ENCODE measurements at regions not wholly inside any gene's neighbourhood (a gene's known extent, or its start where the extent isn't known, plus 50 kb on each side); places are given as distances from the start of the nearest gene placed in this dataset.
A peak's percentile ranks its signal among the peaks of the same experiment; 100 is the strongest.

DNA sequence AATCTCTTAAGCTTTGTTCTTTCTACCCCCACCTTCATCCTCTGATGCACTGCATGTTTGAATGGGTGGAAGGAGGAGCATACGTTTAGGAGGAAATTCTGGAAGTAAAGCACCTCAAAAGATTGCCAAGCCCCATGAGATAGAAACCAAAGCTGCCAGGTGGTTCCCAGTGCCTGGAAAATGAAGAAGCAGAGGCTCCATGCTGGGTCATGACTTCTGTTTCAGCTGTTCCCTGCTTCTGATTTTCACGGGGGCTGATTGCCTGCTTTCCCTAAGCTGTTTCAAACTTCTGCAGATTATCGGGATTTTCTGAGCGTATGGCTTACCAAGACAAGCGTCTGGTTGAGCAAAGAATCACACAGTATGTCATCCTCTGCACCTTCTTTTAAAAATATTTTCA lies 87.5 kb upstream of the SYNDIG1 start:
- H3K27ac ChIP-seq (ENCODE audit: low read depth, low read length), result no peak overlapping the region
- no peaks in the 10 kb centered on the region for H3K27me3 ChIP-seq (ENCODE audit: control insufficient read depth, insufficient read depth, low read length)
- CTCF ChIA-PET, result no interaction called here
- no peak for DNase-seq (ENCODE audit: low read depth, low spot score)
- H3K9me3 ChIP-seq (ENCODE audit: control insufficient read depth, insufficient read depth, low read length), result no peaks in the 10 kb centered on the region
- POLR2A ChIA-PET, result no interaction called here
- H3K4me3 ChIP-seq (ENCODE audit: low read depth, low read length), result no peak overlapping the region
- TF ChIP-seq, protein P1, sequence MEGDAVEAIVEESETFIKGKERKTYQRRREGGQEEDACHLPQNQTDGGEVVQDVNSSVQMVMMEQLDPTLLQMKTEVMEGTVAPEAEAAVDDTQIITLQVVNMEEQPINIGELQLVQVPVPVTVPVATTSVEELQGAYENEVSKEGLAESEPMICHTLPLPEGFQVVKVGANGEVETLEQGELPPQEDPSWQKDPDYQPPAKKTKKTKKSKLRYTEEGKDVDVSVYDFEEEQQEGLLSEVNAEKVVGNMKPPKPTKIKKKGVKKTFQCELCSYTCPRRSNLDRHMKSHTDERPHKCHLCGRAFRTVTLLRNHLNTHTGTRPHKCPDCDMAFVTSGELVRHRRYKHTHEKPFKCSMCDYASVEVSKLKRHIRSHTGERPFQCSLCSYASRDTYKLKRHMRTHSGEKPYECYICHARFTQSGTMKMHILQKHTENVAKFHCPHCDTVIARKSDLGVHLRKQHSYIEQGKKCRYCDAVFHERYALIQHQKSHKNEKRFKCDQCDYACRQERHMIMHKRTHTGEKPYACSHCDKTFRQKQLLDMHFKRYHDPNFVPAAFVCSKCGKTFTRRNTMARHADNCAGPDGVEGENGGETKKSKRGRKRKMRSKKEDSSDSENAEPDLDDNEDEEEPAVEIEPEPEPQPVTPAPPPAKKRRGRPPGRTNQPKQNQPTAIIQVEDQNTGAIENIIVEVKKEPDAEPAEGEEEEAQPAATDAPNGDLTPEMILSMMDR (IDR thresholded peaks at IDR 0.05; ENCODE audit: low read depth, low read length), result no peak

DNA sequence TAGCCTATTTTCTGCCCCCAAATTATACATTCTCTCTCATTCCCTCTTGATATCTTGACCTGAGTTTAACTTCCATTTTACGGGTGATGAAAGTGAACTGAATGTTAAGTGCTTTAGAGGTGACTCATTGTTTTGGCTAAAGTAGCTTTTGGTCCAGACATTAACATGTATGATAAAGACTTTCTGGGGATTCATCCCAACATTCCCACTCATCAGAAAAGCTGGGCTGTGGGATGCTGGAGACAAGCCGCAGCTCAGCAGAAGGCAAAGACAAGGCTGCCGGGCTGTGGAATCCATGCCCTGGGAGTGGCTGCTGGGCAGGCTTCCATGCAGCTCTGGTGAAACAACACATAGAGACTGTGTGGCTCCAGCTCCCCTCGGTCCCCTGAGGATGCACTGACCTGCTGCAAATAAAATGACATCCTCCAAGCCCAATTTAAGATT lies 89.9 kb upstream of the SYNDIG1 start:
- Histone ChIP-seq H3K9me3 (ENCODE audit: control insufficient read depth, insufficient read depth, low read length) (no peaks in the 10 kb centered on the region), H3K27me3 (ENCODE audit: control insufficient read depth, insufficient read depth, low read length) (no peaks in the 10 kb centered on the region), H3K4me3 (ENCODE audit: low read depth, low read length) (no peak overlapping the region), H3K27ac (ENCODE audit: low read depth, low read length) (no peak overlapping the region)
- CTCF ChIA-PET, result no interaction called here
- DNase-seq (ENCODE audit: low read depth, low spot score), result peak; percentile 2
- POLR2A ChIA-PET, result no interaction called here
- TF ChIP-seq, protein P1 (IDR thresholded peaks at IDR 0.05; ENCODE audit: low read depth, low read length), result no peak

DNA sequence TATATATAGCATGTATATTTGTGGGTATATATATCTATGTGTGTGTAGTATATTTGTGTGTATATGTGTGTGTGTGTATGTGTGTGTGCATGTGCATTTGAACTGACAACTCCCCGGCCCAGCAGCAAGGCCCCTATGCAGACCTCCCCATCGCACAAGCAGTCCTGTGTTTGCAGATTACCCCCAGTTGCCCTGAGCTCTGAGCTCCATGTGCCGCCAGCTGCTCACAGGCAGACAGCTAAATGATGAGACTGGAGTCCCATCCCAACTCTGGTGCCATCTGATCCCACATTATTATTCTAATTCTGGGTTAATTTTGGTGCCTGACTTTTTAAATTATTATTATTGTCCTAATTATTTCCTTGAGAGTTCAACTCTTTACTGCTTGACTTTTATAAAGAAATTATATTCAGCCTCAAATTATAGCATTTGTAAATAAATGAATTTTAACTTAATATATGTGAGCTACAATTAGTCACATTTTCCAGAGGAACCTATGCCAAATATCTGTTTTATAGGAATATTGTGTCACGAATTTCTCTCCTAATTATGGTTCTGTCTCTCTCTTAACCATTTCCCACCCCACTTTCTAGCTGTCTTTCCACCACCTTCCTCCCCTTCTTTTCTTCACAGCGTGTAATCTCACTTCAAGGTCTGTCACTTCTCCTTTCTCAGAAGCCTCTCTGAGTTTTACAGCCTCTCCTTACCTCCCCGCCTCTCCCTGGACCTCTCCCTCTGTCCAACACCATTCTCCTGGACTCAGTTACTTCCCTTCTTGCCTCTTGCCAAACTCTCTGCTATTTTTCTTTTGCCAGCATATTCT lies 90.6 kb upstream of the SYNDIG1 start:
- H3K27ac ChIP-seq (ENCODE audit: low read depth, low read length), result no peak overlapping the region
- H3K4me3 ChIP-seq (ENCODE audit: low read depth, low read length), result no peak overlapping the region
- TF ChIP-seq, protein P1 (IDR thresholded peaks at IDR 0.05; ENCODE audit: low read depth, low read length), result no peak
- ChIA-PET CTCF (no interaction called here), POLR2A (no interaction called here)
- H3K27me3 ChIP-seq (ENCODE audit: control insufficient read depth, insufficient read depth, low read length), result no peaks in the 10 kb centered on the region
- no peak for DNase-seq (ENCODE audit: low read depth, low spot score)
- no peaks in the 10 kb centered on the region for H3K9me3 ChIP-seq (ENCODE audit: control insufficient read depth, insufficient read depth, low read length)

DNA sequence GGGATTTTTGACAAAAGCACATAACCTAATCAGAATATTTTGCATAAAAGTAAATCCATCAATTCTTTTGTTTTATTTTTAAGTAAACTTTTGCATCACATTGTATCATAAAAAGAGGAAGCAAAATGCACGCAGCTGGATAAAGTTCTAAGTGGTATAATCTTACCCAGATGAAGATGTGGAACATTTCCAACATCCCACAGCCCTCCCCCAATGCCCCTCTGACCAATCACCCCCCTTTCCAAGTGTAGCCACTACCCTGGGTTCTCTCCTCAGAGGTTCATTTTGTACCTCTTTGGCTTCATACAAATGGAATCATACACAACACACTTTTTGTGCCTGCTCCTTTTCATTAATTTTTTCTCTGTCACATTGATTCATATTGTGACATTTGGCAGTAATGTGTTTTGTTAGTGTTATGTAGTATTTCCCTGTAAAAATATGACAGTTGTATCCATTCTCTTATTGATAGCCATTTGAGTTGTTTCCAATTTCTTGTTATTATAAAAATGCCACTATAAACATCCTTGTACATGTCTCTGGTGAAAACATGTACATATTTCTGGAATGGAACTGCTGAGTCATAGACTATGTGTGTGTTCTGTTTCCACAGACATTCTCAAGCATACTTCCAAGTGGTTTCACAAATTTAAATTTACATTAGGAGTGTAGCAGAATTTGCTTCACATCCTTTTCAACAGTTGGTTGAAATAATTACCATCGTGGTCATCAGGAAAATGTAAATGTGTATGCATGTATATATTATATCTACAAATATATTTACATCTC lies 92.9 kb upstream of the SYNDIG1 start:
- Histone ChIP-seq H3K27ac (ENCODE audit: low read depth, low read length) (no peak overlapping the region), H3K9me3 (ENCODE audit: control insufficient read depth, insufficient read depth, low read length) (no peaks in the 10 kb centered on the region), H3K4me3 (ENCODE audit: low read depth, low read length) (no peak overlapping the region), H3K27me3 (ENCODE audit: control insufficient read depth, insufficient read depth, low read length) (no peaks in the 10 kb centered on the region)
- POLR2A ChIA-PET, result no interaction called here
- TF ChIP-seq, protein P1 (IDR thresholded peaks at IDR 0.05; ENCODE audit: low read depth, low read length), result no peak
- peak; percentile 21 for DNase-seq (ENCODE audit: low read depth, low spot score)
- CTCF ChIA-PET, result no interaction called here

DNA sequence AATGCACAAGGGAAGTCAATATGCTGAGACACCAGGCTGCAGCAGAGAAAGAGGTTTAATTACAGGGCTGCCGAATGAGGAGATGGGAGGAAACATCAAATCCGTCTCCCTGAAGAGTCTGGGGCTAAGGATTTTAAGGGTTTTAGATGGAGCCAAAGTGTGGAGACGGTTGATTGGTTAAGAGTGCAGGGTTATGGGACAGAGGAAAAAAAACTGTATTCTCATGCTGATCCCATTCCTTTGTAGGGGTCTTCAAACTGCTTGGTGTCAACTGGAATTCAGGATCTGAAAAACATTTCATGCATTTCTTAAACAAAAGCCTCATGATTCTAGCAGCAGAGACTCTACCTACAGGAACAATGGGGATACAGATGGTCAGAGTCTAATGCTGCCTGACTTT lies 96.1 kb upstream of the SYNDIG1 start:
- H3K27me3 ChIP-seq (ENCODE audit: control insufficient read depth, insufficient read depth, low read length), result no peaks in the 10 kb centered on the region
- POLR2A ChIA-PET, result no interaction called here
- no peaks in the 10 kb centered on the region for H3K9me3 ChIP-seq (ENCODE audit: control insufficient read depth, insufficient read depth, low read length)
- no peak for DNase-seq (ENCODE audit: low read depth, low spot score)
- H3K4me3 ChIP-seq (ENCODE audit: low read depth, low read length), result no peak overlapping the region
- TF ChIP-seq, protein P1 (IDR thresholded peaks at IDR 0.05; ENCODE audit: low read depth, low read length), result no peak
- H3K27ac ChIP-seq (ENCODE audit: low read depth, low read length), result no peak overlapping the region
- CTCF ChIA-PET, result no interaction called here
